A673 (cell line): ENCODE measurements at regions not wholly inside any gene's neighbourhood (a gene's known extent, or its start where the extent isn't known, plus 50 kb on each side); places are given as distances from the start of the nearest gene placed in this dataset.

Experiments used
- BruUV-seq: library from RNA; stranded (reverse); fragments of 400-500 nt; replicated peaks from 2 replicates; lab custom pipeline; 2021; lab: Mats Ljungman, UMichigan
- CTCF ChIA-PET: fragments of 300-600 bp; sonication (Branson Sonifier 250); formaldehyde crosslinking; loops from one replicate; lab custom pipeline; 2022; ENCODE audit warnings: antibody characterized with exemption; lab: Charles Lee
- POLR2A ChIA-PET: fragments of 300-600 bp; sonication (Branson Sonifier 250); formaldehyde crosslinking; loops from one replicate; lab custom pipeline; 2022; ENCODE audit warnings: antibody characterized with exemption; ENCODE audit not compliant: low non-redundant PET; lab: Charles Lee
- DNase-seq: peaks from one replicate; pipeline ENCODE4 v3.0.0-alpha.2; 2015; ENCODE audit warnings: low spot score
- H3K27ac ChIP-seq: fragments of 200-600 bp; sonication (generic); 2 replicates; pipeline ENCODE4 v1.5.1; 2016; ENCODE audit warnings: mixed run types, low read depth, mild to moderate bottlenecking, mixed read lengths, antibody characterized with exemption, low read length; ENCODE audit not compliant: poor library complexity, severe bottlenecking
- H3K27me3 ChIP-seq: fragments of 200-600 bp; sonication (generic); replicated peaks from 2 replicates; pipeline ENCODE4 v1.6.1; 2017; ENCODE audit warnings: mixed run types, low read depth, mild to moderate bottlenecking, mixed read lengths, antibody characterized with exemption, low read length; ENCODE audit not compliant: insufficient read depth, poor library complexity
- H3K36me3 ChIP-seq: fragments of 200-600 bp; sonication (generic); 2 replicates; pipeline ENCODE4 v1.6.1; 2016; ENCODE audit warnings: mixed run types, mild to moderate bottlenecking, mixed read lengths, antibody characterized with exemption, low read length; ENCODE audit not compliant: insufficient read depth, poor library complexity, severe bottlenecking
- H3K4me1 ChIP-seq: fragments of 200-600 bp; sonication (generic); 2 replicates; pipeline ENCODE4 v1.6.1; 2017; ENCODE audit warnings: mixed run types, mild to moderate bottlenecking, mixed read lengths, antibody characterized with exemption, low read length; ENCODE audit not compliant: insufficient read depth, poor library complexity, severe bottlenecking
- H3K4me3 ChIP-seq: fragments of 200-600 bp; sonication (generic); 2 replicates; pipeline ENCODE4 v1.5.1; 2016; ENCODE audit warnings: low read depth, mixed run types, mild to moderate bottlenecking, mixed read lengths, low read length; ENCODE audit not compliant: poor library complexity, severe bottlenecking
- H3K9me3 ChIP-seq: fragments of 200-600 bp; sonication (generic); 2 replicates; pipeline ENCODE4 v1.6.1; 2016; ENCODE audit warnings: mixed run types, low read depth, mild to moderate bottlenecking, mixed read lengths, antibody characterized with exemption, low read length; ENCODE audit not compliant: poor library complexity, severe bottlenecking
- CTCF ChIP-seq: fragments of 300-800, 200-600 bp; sonication (generic); conservative IDR thresholded peaks from 2 replicates; pipeline ENCODE4 v1.5.1; 2017; ENCODE audit warnings: low read depth, mild to moderate bottlenecking, antibody characterized with exemption, low read length, moderate library complexity, mixed read lengths
- EZH2 ChIP-seq: fragments of 200-600 bp; sonication (generic); IDR thresholded peaks from 2 replicates; pipeline ENCODE4 v1.6.1; 2017; ENCODE audit warnings: borderline replicate concordance, low read depth, mild to moderate bottlenecking, mixed read lengths, antibody characterized with exemption, low read length; ENCODE audit not compliant: poor library complexity, severe bottlenecking
- intact Hi-C: fragments of 100-400 bp; cut with micrococcal nuclease; formaldehyde crosslinking; loops from one replicate; pipeline ENCODE4 v1.10.0; 2022; ENCODE audit not compliant: unreplicated experiment

- ChIA-PET CTCF (no interaction called here), POLR2A (no interaction called here)
- Histone ChIP-seq H3K4me3 (no peak overlapping the region), H3K27me3 (no peaks in the 10 kb centered on the region), H3K9me3 (no peaks in the 10 kb centered on the region), H3K27ac (no peak overlapping the region), H3K4me1 (no peaks in the 10 kb centered on the region), H3K36me3 (no peaks in the 10 kb centered on the region)
- intact Hi-C loops = no loop called here
- TF ChIP-seq CTCF (no peak), EZH2 (no peak)
- DNase-seq = peak; percentile 60
- no TSS peak for BruUV-seq
Observed at GRCh38 chr3:16665282-16665741, 60.1 kb upstream of the DAZL start.

- intact Hi-C loops = no loop called here
- no TSS peak for BruUV-seq
- no peak for DNase-seq
- Histone ChIP-seq H3K9me3 (no peaks in the 10 kb centered on the region), H3K4me3 (no peak overlapping the region), H3K27ac (no peak overlapping the region), H3K36me3 (no peaks in the 10 kb centered on the region), H3K4me1 (no peaks in the 10 kb centered on the region), H3K27me3 (no peaks in the 10 kb centered on the region)
- CTCF ChIA-PET = no interaction called here
- POLR2A ChIA-PET = no interaction called here
- TF ChIP-seq CTCF (no peak), EZH2 (no peak)
Observed at GRCh38 chr3:16666206-16666605, 61.0 kb upstream of the DAZL start.

GRCh38 chr3:16667633-16668032 is 62.4 kb upstream of the DAZL start:
- no TSS peak for BruUV-seq
- ChIA-PET CTCF (no interaction called here), POLR2A (no interaction called here)
- intact Hi-C loops = no loop called here
- Histone ChIP-seq H3K36me3 (no peaks in the 10 kb centered on the region), H3K9me3 (no peaks in the 10 kb centered on the region), H3K4me3 (no peak overlapping the region), H3K27ac (no peak overlapping the region), H3K27me3 (no peaks in the 10 kb centered on the region), H3K4me1 (no peaks in the 10 kb centered on the region)
- TF ChIP-seq CTCF = no peak
- no peak for TF ChIP-seq EZH2
- no peak for DNase-seq
